ENCODE measurements at regions not wholly inside any gene's neighbourhood (a gene's known extent, or its start where the extent isn't known, plus 50 kb on each side); places are given as distances from the start of the nearest gene placed in this dataset.
"Not testable (repeated sequence)": the region's sequence is repeated elsewhere in the genome, so short reads cannot be mapped to it uniquely, and the experiment has no call there.

DNA sequence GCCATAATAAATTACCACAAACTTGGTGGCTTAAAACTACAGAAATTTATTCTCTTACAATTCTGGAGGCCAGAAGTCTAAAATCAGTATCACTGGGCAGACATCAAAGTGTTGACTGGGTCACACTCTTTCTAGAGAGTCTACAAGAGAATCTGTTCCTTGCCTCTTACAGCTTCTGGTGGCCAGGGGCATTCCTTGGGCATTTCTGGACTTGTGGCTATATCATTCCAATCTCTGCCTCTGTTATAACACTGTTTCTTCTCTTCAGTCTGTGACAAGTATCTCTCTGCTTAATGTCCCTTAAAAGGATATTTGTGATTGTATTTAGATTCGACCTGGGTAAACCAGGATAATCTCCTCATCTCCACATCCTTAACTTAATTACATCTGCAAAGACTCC lies 207.3 kb upstream of the DCAF8L1 start:
- no peak for DNase-seq

DNA sequence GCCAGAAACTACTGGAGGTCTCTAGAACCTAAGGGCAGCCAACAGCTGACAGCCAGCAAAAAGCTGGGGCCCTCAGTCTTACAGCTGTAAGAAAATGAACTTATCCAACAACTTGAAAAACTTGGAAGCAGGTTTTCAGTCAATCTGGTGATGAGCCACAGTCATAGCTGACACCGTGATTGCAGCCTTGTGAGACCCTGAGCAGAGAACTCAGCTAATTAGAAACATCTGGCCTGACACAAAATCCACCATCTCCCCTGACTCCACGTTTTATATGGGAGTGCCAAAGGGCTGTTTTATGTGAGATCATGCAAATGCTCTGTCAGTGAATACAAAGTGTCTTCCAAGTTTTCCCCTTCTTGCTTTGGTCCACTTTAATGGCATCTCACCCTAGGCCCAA lies 198.8 kb upstream of the DCAF8L1 start:
- no peak for DNase-seq

DNA sequence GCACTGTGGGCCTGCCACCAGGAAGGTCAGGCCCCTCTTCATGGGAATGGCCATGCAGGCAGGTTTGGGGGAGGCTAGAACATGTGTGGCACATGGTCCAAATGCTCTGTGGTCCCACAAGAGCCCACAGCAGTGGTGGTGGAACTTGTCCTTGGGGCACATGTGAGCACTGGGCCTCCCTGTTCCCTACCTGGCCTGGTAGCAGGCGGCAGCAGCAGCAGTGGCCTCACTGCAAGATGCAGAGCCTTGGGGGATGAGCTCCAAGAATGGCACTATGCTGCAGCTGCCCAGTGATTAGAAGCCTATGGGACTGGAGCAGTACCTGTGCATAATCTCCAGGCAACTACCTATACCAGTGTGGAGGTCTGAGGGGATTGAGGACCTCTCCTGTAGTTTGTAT lies 197.0 kb upstream of the DCAF8L1 start:
- no peak for DNase-seq

DNA sequence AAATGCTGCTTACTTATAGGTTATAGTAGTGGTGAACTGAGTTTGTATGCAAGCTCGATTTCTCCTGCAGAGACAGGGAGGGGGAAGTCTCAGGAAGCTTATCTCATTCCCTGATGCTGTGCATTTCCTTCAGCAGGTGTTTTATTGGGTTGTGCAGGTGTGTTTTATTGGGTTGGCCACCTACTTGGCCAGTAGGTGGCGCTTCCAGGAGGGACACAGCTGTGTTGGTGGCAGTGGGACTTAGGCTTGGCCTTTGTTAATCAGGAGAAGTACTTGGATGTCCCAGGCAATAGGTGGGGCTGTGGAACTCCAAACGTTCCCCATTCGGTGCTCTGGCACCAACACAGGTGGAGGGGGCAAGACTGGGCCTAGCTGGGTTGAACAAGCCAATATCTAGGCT lies 196.0 kb upstream of the DCAF8L1 start:
- DNase-seq = no peak

DNA sequence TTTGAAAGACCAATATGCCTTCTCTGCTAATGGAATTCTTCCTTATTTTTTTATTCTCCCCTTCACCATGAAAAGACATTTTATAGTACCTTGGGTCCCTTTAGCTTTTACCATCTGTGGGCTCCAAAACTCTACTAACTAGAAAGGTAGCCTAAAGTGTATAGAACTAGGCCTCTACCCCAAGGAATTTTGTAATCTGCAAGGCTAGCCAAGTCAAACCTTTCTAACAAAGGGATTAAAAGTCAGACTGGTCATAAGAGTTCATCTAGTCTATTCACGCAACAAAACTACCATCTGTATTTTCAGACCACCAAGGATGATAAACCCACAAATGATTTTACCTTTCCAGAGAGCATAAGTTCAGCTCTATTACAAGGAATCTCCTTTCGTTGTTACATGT lies 189.5 kb upstream of the DCAF8L1 start:
- no peak for DNase-seq

DNA sequence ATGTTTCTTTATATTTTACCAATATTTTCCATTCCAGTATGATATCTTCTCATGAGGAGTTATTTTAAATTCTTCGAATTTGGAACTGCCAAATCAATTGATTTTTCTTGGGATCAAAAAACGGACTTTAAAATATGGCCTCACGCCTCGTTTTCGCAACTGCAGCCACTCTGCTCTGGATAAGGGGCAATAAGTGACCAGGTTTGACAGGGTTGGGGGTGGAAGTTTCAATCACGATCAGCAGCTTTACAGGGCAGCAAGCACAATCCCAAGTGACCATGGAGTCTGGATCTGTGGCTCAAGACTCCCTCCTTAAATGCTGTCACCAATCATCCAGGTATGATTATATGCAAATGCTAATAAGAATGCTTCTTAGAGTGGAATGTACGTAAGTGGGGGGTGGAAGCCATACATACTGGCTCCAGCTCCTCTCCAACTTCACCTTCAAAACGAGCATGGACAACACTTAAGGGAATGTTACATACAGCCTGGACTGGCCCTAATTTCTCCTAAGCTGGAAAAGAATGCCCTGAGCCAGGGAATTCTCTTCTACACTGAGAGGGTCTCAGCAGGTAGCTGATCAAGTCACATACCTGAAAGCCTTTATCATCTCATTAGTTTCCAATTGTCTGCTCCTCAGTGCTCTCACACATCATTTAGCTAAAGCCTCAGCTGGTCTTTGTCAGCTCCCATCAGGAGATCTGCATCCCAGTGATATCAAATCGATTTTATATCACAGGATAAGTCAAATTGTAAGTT lies 176.9 kb upstream of the DCAF8L1 start:
- no peak for DNase-seq

DNA sequence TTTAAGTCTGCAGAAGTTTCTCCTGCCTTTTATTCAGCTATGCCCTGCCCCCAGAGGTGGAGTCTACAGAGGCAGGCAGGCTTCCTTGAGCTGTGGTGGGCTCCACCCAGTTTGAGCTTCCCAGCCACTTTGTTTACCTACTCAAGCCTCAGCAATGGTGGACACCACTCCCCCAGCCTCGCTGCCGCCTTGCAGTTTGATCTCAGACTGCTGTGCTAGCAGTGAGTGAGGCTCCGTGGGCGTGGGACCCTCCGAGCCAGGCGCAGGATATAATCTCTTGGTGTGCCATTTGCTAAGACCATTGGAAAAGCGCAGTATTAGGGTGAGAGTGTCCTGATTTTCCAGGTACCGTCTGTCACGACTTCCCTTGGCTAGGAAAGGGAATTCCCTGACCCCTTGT lies 171.0 kb upstream of the DCAF8L1 start:
- DNase-seq = not testable (repeated sequence)

DNA sequence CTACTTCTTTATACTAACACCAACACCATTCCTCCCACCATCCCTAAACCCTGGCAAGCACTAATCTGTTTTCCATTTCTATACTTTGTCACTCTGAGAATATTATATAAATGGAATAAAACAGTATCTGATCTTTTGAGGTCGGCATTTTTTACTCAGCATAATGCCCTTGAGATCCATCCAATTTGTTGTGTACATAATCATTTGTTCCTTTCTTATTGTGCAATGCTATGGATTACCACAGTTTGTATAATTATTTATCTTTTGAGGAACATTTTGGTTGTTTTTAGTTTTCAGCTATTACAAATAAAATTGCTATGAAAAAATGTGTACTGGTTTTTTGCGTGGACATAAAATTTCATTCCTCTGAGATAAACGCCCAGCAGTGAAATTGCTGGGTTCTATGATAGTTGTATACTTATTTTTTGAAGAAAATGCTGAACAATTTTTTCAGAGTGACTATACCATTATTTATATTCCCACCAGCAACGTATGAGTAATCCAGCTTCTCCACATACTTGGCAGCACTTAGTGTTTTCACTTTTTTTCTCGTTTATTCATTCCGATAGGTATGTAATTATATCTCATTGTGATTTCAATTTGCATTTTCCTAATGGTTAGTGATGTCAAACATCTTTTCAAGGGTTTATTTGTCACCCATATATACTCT lies 154.3 kb upstream of the DCAF8L1 start:
- DNase-seq = no peak

DNA sequence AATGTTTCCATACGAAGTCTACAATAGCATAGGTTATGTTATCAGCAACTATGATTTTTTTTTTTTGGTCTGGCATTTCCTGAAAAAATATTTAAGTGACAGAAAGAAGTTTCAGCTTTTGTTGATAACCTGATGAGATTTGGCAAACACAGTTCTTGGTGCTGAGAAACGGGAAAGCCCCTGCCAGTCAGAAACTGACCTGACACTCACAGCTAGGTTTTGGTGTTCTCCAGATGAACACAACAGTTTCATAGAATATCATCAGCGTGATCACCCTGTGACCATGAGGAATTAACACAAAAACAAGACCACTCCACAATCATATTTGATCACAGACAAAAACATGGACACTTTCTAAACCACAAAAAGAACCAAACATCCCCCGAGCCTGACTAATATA lies 152.5 kb upstream of the DCAF8L1 start:
- DNase-seq = no peak

DNA sequence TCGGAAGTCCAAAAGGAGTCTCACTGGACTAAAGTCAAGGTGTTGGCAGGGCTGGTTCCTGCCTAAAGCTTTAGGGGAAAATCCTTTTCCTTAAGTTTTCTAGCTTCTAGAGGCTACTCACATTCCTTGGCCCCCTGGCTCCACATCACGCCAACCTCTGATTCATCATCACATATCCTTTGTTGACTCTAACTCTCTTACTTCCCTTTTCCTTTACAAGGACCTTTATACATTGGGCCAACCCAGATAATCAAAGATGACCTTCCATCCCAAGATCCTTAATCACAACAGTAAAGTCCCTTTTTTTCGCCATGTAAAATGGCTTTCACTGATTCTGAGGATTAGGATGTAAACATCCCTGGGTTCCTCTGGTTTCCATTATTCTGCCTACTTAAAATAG lies 146.4 kb upstream of the DCAF8L1 start:
- DNase-seq = no peak

DNA sequence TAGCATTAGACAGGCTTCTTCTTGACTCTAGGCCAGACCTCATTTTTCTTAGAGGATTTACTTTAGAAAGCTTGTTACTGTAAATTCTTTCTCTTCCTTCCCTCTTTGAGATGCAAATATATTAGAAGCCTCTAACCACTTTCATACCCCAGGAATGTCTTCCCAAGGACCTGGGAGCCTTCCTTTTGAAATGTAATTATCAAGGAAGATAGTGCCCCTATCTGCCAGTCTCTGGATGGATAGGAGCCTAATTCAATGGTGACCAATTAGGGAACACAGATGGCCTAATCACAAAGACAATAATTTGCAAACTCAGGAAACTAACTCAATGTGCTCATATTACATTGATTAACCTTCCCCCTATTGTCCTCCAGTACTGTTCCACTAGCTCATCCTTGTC lies 145.6 kb upstream of the DCAF8L1 start:
- no peak for DNase-seq

DNA sequence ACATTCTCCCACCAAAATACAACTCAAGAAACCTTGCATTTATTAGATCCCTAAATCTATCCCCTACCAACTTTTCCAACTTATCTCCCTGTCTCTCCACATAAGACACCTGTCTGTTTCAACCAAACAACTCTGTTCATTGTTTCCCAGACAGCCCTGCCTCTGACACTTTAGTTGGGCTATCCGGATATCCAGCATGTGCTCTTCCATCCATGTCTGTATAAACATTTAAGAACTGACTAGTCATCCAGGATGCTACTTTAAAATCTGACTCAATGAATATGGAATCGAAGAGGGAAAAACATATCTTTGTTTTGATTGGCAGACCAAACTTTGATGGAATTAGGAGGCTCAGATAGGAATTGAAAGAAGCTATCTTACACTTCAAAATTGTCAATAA lies 143.2 kb upstream of the DCAF8L1 start:
- no peak for DNase-seq

DNA sequence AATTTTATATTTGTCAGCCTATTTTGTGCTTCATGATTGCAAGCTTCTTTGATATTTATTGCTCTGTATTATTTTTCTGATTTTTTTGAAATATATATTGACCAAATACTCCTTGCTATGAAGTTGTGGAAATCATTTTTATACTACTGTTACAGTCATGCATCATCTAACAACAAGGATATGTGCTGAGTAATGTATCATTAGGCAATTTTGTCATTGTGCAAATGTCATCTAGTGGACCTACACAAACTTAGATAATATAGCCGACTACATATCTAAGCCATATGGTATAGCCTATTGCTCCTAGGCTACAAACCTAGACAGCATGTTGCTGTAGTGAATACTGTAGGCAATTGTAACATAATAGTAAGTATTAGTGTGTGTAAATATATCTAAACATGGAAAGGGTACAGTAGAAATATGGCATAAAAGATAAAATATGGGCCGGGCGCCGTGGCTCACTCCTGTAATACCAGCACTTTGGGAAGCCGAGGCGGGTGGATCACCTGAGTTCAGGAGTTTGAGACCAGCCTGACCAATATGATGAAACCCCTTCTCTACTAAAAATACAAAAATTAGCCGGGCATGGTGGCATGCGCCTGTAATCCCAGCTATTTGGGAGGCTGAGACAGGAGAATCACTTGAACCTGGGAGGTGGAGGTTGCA lies 139.5 kb upstream of the DCAF8L1 start:
- DNase-seq = not testable (repeated sequence)

DNA sequence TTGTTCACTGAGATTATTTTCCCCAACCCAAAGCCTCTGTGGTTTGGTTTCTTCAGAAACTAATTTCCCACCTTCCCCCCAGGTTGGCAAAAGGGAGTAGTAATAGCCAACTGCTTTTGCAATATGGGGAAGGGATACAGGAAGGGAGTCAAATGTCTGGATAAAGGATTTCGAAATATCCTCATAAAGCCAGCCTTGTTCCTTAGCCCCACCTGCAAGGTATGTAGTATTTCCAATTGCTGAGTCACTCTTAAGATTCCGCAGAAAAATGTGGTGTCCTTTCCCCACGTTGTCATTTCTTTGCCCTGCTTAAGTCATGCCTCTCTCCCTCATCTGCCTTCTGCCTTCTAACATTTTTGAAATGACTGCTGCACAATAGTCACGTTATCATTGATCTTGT lies 138.8 kb upstream of the DCAF8L1 start:
- no peak for DNase-seq

DNA sequence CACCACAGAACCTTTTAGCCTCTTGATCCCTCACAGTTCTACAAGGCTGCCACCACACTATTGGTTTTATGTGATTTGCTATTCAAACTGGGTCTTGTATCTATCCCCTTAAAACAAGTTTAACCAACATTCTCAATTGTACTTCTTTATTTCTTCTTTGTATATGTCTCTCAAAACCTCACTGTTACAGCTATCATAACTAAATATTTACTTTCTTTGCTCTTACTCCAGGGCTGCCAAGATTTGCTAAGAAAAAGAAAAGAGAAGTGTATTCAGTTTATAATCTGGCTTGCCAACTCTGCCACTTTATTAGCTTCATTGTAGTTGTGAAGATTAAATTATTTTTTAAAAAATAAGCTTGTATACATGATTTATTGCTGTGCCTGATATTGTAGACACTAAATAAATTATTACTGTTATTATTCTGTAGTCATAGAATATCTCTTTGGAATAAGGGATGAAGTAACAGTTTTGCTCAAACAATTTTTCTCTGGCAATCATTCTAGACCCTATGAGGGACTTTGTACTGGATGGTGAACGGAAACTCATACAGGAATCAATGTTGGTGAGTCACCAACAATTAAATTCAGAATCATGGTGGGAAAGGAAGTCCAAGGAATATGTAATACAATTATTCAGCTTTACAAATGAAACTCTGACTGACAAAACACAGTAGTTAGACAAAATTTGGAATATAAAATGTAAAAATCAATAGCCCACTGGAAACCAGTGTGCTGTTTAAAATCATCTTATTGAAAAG lies 127.1 kb upstream of the DCAF8L1 start:
- no peak for DNase-seq

DNA sequence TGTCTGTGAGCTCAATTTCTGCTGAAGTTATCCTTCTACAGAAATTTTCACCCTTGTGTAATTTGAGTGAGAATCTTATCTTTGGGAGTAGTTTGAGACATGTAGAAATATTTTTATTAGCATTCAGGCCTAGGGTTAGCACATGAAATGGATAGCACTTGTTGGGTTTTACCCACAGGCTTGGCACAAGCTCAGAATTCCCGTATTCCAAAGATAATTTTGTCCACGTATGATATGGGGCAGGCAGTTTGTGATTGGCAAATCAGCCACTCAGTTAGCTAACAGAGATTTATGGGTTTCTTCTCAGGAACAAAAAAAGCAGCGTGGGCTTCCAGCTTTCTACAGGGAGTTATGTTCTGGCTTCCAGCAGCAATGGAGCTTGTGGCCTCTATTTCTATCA lies 117.9 kb upstream of the DCAF8L1 start:
- DNase-seq = no peak

DNA sequence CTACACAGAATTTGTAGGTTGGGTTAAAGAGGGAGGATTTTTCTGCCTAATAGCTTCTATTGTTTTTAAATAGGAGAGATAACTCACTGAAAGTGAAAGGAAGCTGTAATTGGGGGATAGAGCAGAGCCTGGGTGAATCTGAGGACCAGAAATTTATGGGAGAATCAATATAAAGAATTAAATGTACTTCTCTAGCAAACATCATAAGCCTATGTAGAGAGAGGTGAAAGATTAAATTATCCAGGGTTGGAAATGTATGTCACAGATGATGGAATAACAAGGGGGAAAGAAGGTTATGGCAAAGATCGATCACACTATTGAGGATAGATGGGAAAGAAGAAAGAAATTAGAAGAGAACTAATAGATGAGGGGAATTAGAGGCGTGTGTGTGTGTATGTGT lies 104.4 kb upstream of the DCAF8L1 start:
- no peak for DNase-seq

DNA sequence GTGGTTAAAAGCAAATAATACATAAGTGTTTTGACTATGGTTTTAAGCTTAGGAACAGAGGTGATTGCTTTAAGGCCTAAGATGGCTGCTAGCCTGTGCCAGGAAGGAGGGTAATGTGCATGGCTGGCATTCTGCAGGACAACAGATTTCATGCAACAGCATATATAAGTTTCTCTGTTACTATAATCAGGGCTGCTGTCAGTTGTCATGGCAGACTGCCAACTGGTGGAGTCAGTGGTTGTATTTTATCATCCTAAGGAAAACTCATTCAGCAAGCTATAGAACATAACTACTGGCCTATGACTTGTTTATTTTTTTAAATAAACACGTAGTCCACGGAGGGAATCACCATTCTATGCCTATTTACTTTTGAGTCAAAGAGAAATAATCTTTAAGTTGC lies 77.7 kb upstream of the DCAF8L1 start:
- DNase-seq = no peak

DNA sequence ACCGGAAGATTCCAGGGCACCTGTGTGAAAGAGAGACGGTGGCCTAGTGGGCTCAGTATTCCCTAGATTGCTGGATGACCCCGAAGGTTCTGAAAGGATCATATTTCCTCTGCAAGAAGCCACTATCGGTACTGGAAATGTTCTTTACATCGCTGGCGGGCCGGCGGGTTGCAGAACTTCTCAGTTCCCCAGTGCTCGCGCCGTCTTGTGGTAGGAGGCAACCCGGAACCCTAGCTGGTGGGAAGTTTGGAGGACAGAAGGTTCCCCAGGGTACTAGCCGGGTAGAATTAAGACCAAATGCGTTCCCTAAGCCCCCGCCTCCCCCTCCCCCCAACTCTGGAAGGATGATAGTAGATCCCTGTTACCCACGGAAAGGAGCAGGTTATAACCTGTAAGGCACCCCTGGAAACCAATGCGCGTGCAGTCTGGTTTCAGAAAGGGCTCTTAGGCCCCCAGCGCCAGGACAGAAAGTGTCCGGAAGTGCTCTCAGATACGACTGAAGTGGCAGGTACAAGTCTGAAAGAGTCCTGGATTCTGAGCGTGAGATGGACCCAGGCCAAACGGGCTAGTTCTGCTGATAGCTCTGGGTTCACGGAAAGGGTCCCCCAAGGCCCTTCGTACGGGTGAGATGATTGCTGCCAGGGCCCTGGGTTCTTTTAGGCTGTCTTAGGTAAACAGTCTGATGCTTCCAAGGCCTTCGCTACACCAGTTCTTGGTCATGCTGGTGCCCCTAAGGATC lies 61.7 kb upstream of the DCAF8L1 start:
- DNase-seq = no peak

DNA sequence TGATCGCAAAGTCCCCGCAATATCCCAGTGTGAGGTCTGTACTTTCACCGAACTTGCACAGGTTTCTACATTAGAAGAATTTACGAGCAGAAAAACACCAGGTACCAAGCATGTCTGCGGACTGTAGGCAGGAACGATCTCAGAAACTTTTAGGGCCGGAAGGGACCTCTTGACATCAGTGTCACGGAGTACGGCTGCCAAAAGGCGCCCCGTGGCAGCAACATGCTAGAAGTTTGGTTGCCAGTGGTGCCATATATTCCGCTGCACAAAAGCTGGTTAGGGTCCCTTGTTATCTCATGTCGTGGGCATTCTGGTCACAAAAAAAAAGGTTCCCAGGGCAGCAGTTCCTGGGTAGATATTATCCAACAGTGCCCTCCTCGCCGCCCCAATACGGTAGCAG lies 61.0 kb upstream of the DCAF8L1 start:
- DNase-seq = no peak

DNA sequence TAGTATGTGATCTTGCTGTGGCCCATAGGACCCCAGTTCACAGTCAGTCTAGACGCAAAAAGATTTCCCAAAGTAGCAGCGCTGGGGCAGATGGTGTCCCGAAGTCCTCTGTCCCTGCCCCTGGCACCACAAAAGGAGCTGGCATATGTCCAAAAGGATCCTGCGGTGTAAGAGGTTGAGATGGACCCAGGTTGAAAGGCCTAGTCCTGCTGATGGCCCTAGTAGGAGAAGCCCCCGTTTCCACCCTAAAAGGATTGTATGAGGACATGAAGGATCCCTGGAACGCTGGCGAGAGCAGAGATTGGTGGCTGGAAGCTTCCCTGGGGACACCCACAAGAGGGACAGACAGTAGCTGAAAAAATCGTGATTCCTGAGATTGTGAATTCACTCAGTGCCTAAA lies 58.0 kb upstream of the DCAF8L1 start:
- no peak for DNase-seq
